T-cell (primary cell): ENCODE measurements at regions not wholly inside any gene's neighbourhood (a gene's known extent, or its start where the extent isn't known, plus 50 kb on each side); places are given as distances from the start of the nearest gene placed in this dataset.

Source experiments
- ATAC-seq, 4 experiments: fragments of 200-7000 bp in 3 of 4; fragments of 150-1000 bp in 1 of 4; cut with Tn5 transposase; replicated peaks in 1 of 4; 1 replicate in 3 of 4; 2 replicates in 1 of 4; pipeline ENCODE4 v1.10.0; 2021; ENCODE audit warnings: moderate library complexity in 3 of 4, mild to moderate bottlenecking in 2 of 4, moderate number of reproducible peaks in 1 of 4
- CTCF ChIA-PET, 2 donors: fragments of 300-600 bp; sonication (Branson Sonifier 250); formaldehyde crosslinking; loops; one replicate each; lab custom pipeline; 2022; ENCODE audit warnings: antibody characterized with exemption in 2 of 2; lab: Charles Lee
- POLR2A ChIA-PET, 2 donors: fragments of 300-600 bp; sonication (Branson Sonifier 250); formaldehyde crosslinking; loops; one replicate each; lab custom pipeline; 2022; ENCODE audit warnings: antibody characterized with exemption in 2 of 2; lab: Charles Lee
- DNase-seq, 35 experiments: peaks; one replicate each; pipeline versions ENCODE4 v3.0.0 to v3.0.0-alpha.2; 2013 to 2023
- H3K27ac ChIP-seq: one replicate; pipeline ENCODE4 v1.5.1; 2013; ENCODE audit warnings: low read length
- H3K27me3 ChIP-seq, 2 experiments: replicated peaks in 1 of 2; 1 replicate in 1 of 2; 2 replicates in 1 of 2; pipeline versions ENCODE4 v1.6.1 to v1.7.0; 2013; ENCODE audit warnings: low read length in 1 of 2, mixed read lengths in 1 of 2; ENCODE audit not compliant: control insufficient read depth in 2 of 2, insufficient read depth in 2 of 2; ENCODE audit errors: extremely low read depth in 1 of 2
- H3K36me3 ChIP-seq, 2 donors: 1 replicate in 1 of 2; 2 replicates in 1 of 2; pipeline versions ENCODE4 v1.6.1 to v1.7.0; 2013; ENCODE audit warnings: low read length in 1 of 2; ENCODE audit not compliant: control insufficient read depth in 2 of 2, insufficient read depth in 1 of 2; ENCODE audit errors: extremely low read depth in 1 of 2
- H3K4me1 ChIP-seq, 2 experiments: 1 replicate in 1 of 2; 2 replicates in 1 of 2; pipeline versions ENCODE4 v1.6.1 to v1.7.0; 2013; ENCODE audit warnings: low read length in 2 of 2, mixed read lengths in 1 of 2; ENCODE audit not compliant: insufficient read depth in 2 of 2, control insufficient read depth in 1 of 2; ENCODE audit errors: extremely low read depth in 1 of 2
- H3K4me3 ChIP-seq, 2 donors: 1 replicate in 1 of 2; 2 replicates in 1 of 2; pipeline versions ENCODE4 v1.5.1 to v1.7.0; 2013; ENCODE audit warnings: mild to moderate bottlenecking in 2 of 2, low read length in 1 of 2, moderate library complexity in 1 of 2; ENCODE audit not compliant: control insufficient read depth in 1 of 2; ENCODE audit errors: extremely low read depth in 1 of 2
- H3K9me3 ChIP-seq: 2 replicates; pipeline ENCODE4 v1.7.0; 2013
- H3K27ac Mint-ChIP-seq, 2 donors: one replicate each; pipeline ENCODE4 v1.8.0; 2020 to 2021; ENCODE audit warnings: mild to moderate bottlenecking in 2 of 2, mixed read lengths in 2 of 2
- H3K27me3 Mint-ChIP-seq, 2 donors: one replicate each; pipeline ENCODE4 v1.8.0; 2021 to 2022; ENCODE audit warnings: mixed read lengths in 2 of 2
- H3K36me3 Mint-ChIP-seq: one replicate; pipeline ENCODE4 v1.8.0; 2021; ENCODE audit warnings: mixed read lengths
- H3K4me1 Mint-ChIP-seq, 3 donors: one replicate each; pipeline ENCODE4 v1.8.0; 2020 to 2022; ENCODE audit warnings: mixed read lengths in 3 of 3, mild to moderate bottlenecking in 1 of 3
- H3K4me3 Mint-ChIP-seq, 3 donors: one replicate each; pipeline ENCODE4 v1.8.0; 2020 to 2022; ENCODE audit warnings: mild to moderate bottlenecking in 3 of 3, mixed read lengths in 3 of 3, moderate library complexity in 3 of 3
- H3K9me3 Mint-ChIP-seq, 3 donors: one replicate each; pipeline ENCODE4 v1.8.0; 2020 to 2022; ENCODE audit warnings: mixed read lengths in 3 of 3
- WGBS: methylation state at CpG from one replicate; pipeline ENCODE4 v1.1.5; 2013; ENCODE audit warnings: missing lambda C conversion rate; ENCODE audit not compliant: insufficient coverage; 5-methylcytosine and 5-hydroxymethylcytosine counted together

- H3K4me1 Mint-ChIP-seq: no peaks in the 10 kb centered on the region
Observed at GRCh38 chr18:45435810-45436209, 179.5 kb upstream of the SLC14A2 start.

GRCh38 chr18:45437366-45437765, 177.9 kb upstream of the SLC14A2 start:
- ChIA-PET POLR2A (no interaction called here), CTCF (no interaction called here)
- H3K27ac Mint-ChIP-seq: no peak overlapping the region
- H3K4me3 Mint-ChIP-seq: no peak overlapping the region
- no peak for DNase-seq
- peaks cover 0 to 3% of the 10 kb centered on the region in 2 donors for H3K27me3 Mint-ChIP-seq
- ATAC-seq: no peak
- Histone ChIP-seq H3K4me1 (no peaks in the 10 kb centered on the region), H3K36me3 (no peaks in the 10 kb centered on the region), H3K27me3 (peaks cover 0 to 3% of the 10 kb centered on the region in 2 experiments), H3K27ac (no peak overlapping the region), H3K4me3 (no peak overlapping the region), H3K9me3 (no peaks in the 10 kb centered on the region)
- no peaks in the 10 kb centered on the region for H3K36me3 Mint-ChIP-seq
- H3K9me3 Mint-ChIP-seq: no peaks in the 10 kb centered on the region
- no peaks in the 10 kb centered on the region for H3K4me1 Mint-ChIP-seq
- 92% methylated on average over 6 of the region's 9 CpGs for WGBS

More at GRCh38 chr18:45435810-45436209, 179.5 kb upstream of the SLC14A2 start:
- DNase-seq: no peak
- Histone ChIP-seq H3K4me3 (no peak overlapping the region), H3K36me3 (no peaks in the 10 kb centered on the region), H3K9me3 (no peaks in the 10 kb centered on the region), H3K27me3 (peaks cover 0 to 3% of the 10 kb centered on the region in 2 experiments), H3K4me1 (no peaks in the 10 kb centered on the region), H3K27ac (no peak overlapping the region)
- H3K36me3 Mint-ChIP-seq: no peaks in the 10 kb centered on the region
- WGBS: 40% methylated on average over 1 of the region's 3 CpGs
- H3K9me3 Mint-ChIP-seq: no peaks in the 10 kb centered on the region
- H3K27ac Mint-ChIP-seq: no peak overlapping the region
- H3K4me3 Mint-ChIP-seq: no peak overlapping the region
- ChIA-PET POLR2A (no interaction called here), CTCF (no interaction called here)
- no peak for ATAC-seq
- peaks cover 4 to 7% of the 10 kb centered on the region in 2 donors for H3K27me3 Mint-ChIP-seq

GRCh38 chr18:45439851-45440645, 175.2 kb upstream of the SLC14A2 start:
- no peaks in the 10 kb centered on the region for H3K4me1 ChIP-seq
- H3K36me3 ChIP-seq: no peaks in the 10 kb centered on the region
- no peak overlapping the region for H3K27ac ChIP-seq
- WGBS: 78% methylated on average over 1 of the region's 2 CpGs
- H3K27me3 ChIP-seq: peaks cover 0 to 3% of the 10 kb centered on the region in 2 experiments
- DNase-seq (no peak), ATAC-seq (no peak)
- H3K4me3 ChIP-seq: no peak overlapping the region
- Mint-ChIP-seq H3K27ac (no peak overlapping the region), H3K4me3 (no peak overlapping the region), H3K27me3 (peaks cover 4 to 10% of the 10 kb centered on the region in 2 donors), H3K9me3 (no peaks in the 10 kb centered on the region), H3K36me3 (no peaks in the 10 kb centered on the region), H3K4me1 (no peaks in the 10 kb centered on the region)
- no peaks in the 10 kb centered on the region for H3K9me3 ChIP-seq
- ChIA-PET CTCF (no interaction called here), POLR2A (no interaction called here)

GRCh38 chr18:45441110-45441847, 174.0 kb upstream of the SLC14A2 start:
- H3K36me3 ChIP-seq: no peaks in the 10 kb centered on the region
- no peaks in the 10 kb centered on the region for H3K36me3 Mint-ChIP-seq
- H3K27ac ChIP-seq: no peak overlapping the region
- H3K27me3 Mint-ChIP-seq: peaks cover 4 to 13% of the 10 kb centered on the region in 2 donors
- H3K27me3 ChIP-seq: peaks cover 0 to 3% of the 10 kb centered on the region in 2 experiments
- H3K9me3 ChIP-seq: no peaks in the 10 kb centered on the region
- H3K4me1 Mint-ChIP-seq: no peaks in the 10 kb centered on the region
- H3K4me3 Mint-ChIP-seq: no peak overlapping the region
- ChIA-PET CTCF (no interaction called here), POLR2A (no interaction called here)
- 81% methylated on average over 3 of the region's 5 CpGs for WGBS
- H3K27ac Mint-ChIP-seq: no peak overlapping the region
- no peak overlapping the region for H3K4me3 ChIP-seq
- ATAC-seq: no peak
- no peak for DNase-seq
- no peaks in the 10 kb centered on the region for H3K9me3 Mint-ChIP-seq
- no peaks in the 10 kb centered on the region for H3K4me1 ChIP-seq

- ATAC-seq: no peak
- H3K4me1 Mint-ChIP-seq: no peaks in the 10 kb centered on the region
Observed at GRCh38 chr18:45444040-45444439, 171.2 kb upstream of the SLC14A2 start.

GRCh38 chr18:45447355-45448265, 167.7 kb upstream of the SLC14A2 start:
- ChIA-PET POLR2A (no interaction called here), CTCF (interaction anchor here in 1 of 2 donors (0.5 kb wide), 1 partner anchor 243 kb away, joined by 6 read pairs; no protein-coding TSS in a partner anchor)
- H3K4me1 ChIP-seq: no peaks in the 10 kb centered on the region
- H3K27me3 ChIP-seq: peaks cover 0 to 2% of the 10 kb centered on the region in 2 experiments
- Mint-ChIP-seq H3K4me3 (no peak overlapping the region), H3K4me1 (no peaks in the 10 kb centered on the region), H3K9me3 (no peaks in the 10 kb centered on the region), H3K36me3 (no peaks in the 10 kb centered on the region), H3K27ac (no peak overlapping the region), H3K27me3 (peaks cover 4 to 17% of the 10 kb centered on the region in 2 donors)
- H3K4me3 ChIP-seq: no peak overlapping the region
- H3K9me3 ChIP-seq: no peaks in the 10 kb centered on the region
- ATAC-seq (no peak), DNase-seq (no peak)
- no peaks in the 10 kb centered on the region for H3K36me3 ChIP-seq
- no CpG with 5 or more reads among the region's 2 CpGs for WGBS
- no peak overlapping the region for H3K27ac ChIP-seq

More at GRCh38 chr18:45444040-45444439, 171.2 kb upstream of the SLC14A2 start:
- Mint-ChIP-seq H3K27ac (no peak overlapping the region), H3K36me3 (no peaks in the 10 kb centered on the region), H3K27me3 (peaks cover 4 to 17% of the 10 kb centered on the region in 2 donors), H3K9me3 (no peaks in the 10 kb centered on the region), H3K4me3 (no peak overlapping the region)
- no peak overlapping the region for H3K4me3 ChIP-seq
- no peaks in the 10 kb centered on the region for H3K9me3 ChIP-seq
- H3K27ac ChIP-seq: no peak overlapping the region
- ChIA-PET POLR2A (no interaction called here), CTCF (no interaction called here)
- no peak for DNase-seq
- H3K36me3 ChIP-seq: no peaks in the 10 kb centered on the region
- peaks cover 0 to 2% of the 10 kb centered on the region in 2 experiments for H3K27me3 ChIP-seq
- no peaks in the 10 kb centered on the region for H3K4me1 ChIP-seq
- WGBS: 90% methylated on average over 1 of the region's 1 CpG
